Dermis blood vessel endothelial cell (primary cell): ENCODE measurements at regions not wholly inside any gene's neighbourhood (a gene's known extent, or its start where the extent isn't known, plus 50 kb on each side); places are given as distances from the start of the nearest gene placed in this dataset.
"Not testable (repeated sequence)": the region's sequence is repeated elsewhere in the genome, so short reads cannot be mapped to it uniquely, and the experiment has no call there.

Experiments used
- DNase-seq: peaks from one replicate; pipeline ENCODE4 v3.0.0; 2010

GRCh38 chr17:53765609-53766008 lies 57.1 kb upstream of the KIF2B start:
- no peak for DNase-seq

DNA sequence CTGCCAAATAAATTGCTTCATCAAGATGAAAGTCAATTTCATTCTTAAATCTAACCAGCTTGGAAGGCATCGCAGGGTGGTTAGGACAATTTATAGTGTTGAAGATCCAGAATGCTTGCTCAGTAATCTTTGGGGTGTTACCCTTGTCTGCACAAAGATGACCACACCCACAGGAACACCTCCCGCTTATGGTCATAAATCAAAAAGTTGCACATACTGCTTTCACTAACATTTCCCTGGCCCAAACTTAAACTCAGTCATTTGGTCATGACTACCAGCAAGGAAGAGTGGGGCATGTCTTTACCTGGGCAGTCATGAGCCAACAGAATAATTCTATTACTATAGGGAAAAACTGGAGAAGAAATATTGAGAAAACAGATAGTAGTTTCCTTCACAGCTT lies 57.6 kb upstream of the KIF2B start:
- DNase-seq: no peak

DNA sequence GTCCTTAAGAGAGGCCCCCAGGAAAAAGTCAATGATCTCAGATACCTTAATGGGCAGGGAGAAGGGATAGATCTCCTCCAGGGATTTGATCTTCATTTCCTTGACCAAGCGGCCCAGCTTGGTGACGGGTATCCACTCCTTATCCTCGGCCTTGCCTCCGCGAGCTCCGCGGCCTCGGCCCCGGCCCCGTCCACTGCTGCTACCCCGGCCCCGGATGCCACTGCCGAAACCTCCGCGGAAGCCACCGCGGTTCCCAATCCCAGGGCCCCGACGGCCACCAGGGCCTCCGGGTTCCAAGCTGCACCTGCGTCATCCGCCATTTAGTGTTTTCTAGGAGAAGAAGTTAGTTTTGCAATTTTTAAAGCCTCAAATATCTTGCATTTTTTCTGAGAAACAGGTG lies 65.2 kb upstream of the KIF2B start:
- DNase-seq: no peak

GRCh38 chr17:53757116-53757515 lies 65.6 kb upstream of the KIF2B start:
- DNase-seq: not testable (repeated sequence)

DNA sequence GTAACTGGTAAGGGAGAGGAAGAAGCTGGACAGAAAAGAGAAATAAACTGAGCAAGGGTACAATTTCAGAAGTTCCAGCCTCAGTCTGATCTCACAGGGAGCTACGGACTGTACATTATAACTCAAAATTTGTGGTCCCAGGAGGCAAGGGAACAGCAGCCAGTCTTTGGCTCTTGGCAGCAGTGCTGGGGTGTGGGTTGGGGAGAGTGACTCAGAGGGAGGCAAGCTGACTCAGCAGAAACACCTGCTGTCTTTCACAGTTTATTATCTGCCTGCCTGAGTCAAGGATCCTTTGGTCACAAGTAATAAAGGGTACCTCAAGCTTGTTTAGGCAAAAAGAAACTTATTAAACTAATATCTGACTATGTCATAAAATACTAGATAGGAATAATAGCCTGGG lies 73.5 kb upstream of the KIF2B start:
- no peak for DNase-seq

- DNase-seq: not testable (repeated sequence)
These were observed 74.4 kb upstream of the KIF2B start for GRCh38 chr17:53748159-53748820.

GRCh38 chr17:53740312-53740711 lies 82.4 kb upstream of the KIF2B start:
- DNase-seq: no peak

- no peak for DNase-seq
These were observed 86.0 kb upstream of the KIF2B start for GRCh38 chr17:53736516-53737240.

DNA sequence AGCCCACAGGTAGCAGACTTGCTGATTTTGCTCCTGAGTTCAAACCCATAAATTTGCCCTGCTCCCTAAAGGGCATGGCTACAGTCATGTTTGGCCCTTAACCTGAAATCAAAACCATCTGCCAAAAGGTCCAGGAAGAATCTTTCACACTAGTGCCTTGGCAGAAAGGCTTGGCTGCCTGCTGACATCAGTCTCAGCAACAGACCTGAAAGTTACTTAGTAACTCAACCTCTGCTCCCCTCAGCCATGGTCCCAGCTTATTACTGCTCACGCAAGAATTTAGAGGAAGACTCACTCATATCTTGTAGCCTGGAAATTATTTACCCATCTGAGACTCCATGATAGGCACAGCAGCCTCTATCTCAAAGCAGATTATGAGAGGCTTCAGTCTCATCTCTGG lies 98.0 kb upstream of the KIF2B start:
- DNase-seq: no peak

DNA sequence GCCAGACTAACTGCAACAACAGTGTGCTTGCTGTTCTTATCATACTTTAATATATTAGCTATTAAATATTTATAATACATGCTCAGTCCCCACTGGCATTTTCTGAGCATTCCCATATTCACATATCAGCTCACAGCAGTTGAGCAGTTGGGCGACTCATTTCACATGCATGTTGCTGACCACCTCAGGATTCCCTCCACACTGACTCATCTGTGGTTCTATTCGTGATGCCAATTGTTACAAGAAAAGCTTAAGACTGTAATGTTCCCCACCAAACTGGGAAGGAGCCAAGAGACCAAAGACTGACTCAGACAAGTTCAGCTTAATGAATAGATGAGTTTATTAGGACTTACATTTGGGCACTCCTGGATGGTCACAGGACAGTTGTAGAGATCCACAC lies 100.3 kb upstream of the KIF2B start:
- no peak for DNase-seq

GRCh38 chr17:53721101-53721500 lies 101.6 kb upstream of the KIF2B start:
- no peak for DNase-seq

DNA sequence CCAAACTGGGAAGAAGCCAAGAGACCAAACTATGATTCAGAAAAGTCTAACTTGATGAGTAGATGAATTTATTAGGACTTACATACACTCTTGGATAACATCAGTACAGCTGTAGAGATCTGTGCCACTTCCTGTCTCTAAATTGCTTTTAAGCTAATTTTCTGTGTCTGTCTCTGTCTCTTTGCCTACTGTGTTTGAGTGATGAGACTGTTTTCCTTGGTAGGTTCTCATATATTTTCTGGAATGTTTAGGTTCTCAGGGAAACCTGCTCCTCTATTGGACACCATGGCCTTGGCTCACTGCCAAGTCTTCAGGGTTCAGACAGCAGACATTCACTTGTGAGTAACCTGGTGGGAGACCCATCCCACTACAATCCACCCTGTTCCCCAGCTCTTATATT lies 103.5 kb upstream of the KIF2B start:
- no peak for DNase-seq

GRCh38 chr17:53707566-53707965 lies 115.2 kb upstream of the KIF2B start:
- no peak for DNase-seq

DNA sequence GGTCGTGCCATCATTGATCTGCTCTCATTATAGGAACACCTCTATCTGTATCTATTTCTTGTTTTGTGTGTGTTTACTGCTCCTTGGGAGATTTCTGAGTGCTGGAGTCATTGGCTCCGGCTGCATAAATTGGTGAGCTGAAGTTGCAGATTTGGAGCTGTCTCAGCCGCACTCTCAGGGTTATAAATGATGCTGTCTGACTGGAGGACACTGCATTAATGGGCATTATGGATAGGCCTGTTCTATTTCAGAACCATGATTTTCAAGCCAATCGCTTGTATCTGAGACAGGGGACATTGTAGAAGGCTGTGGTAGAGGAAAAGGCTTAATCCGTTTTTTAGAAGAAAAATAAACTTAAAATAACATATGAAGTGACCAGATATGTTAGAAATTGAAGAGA lies 126.4 kb upstream of the KIF2B start:
- DNase-seq: no peak

GRCh38 chr17:53687324-53687723 lies 135.4 kb upstream of the KIF2B start:
- DNase-seq: no peak

DNA sequence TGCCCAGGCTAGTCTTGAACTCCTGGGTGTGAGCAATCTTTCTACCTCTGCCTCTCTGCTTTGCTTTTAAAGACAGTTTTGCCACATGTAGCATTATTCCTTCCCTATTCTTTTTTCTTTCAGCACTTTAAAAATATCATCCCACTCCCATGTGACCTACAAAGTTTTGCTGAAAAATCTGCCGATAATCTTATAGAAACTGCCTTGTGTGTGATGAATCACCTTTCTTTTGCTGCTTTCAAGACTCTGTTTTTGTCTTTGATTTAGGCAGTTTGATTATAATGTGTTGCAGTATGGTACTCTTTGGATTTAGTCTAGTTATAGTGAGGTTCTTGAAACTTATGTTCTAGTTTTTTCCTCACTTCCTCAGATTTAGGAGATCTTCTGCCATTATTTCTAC lies 142.0 kb upstream of the KIF2B start:
- no peak for DNase-seq

GRCh38 chr17:53668854-53669253 lies 153.9 kb upstream of the KIF2B start:
- DNase-seq: no peak

GRCh38 chr17:53662608-53663007 lies 160.1 kb upstream of the KIF2B start:
- DNase-seq: no peak

- DNase-seq: no peak
These were observed 163.5 kb upstream of the KIF2B start for GRCh38 chr17:53659181-53659580.

GRCh38 chr17:53655591-53655990 lies 167.1 kb upstream of the KIF2B start:
- no peak for DNase-seq

DNA sequence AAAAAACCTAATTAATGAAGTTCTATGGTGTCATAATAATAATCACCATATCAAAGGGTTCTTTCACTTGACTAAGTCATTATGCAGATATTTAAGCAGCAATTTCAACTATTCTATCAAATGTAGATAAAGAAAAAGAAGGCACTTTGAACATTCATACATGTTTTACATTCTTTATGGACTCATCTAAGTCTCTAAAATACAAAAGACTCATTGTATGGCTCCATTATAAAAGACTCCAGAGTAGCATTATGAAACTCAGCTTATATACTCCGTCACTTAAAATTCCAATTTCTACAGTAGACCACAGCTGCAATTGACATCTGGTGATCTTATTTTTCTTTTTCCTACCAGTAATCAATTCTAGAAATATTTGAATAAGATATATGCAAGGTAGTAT lies 173.5 kb upstream of the KIF2B start:
- no peak for DNase-seq

GRCh38 chr17:53646835-53647234 lies 175.9 kb upstream of the KIF2B start:
- no peak for DNase-seq

- DNase-seq: no peak
These were observed 181.9 kb upstream of the KIF2B start for GRCh38 chr17:53640808-53641207.

- DNase-seq: no peak
These were observed 187.3 kb upstream of the KIF2B start for GRCh38 chr17:53635444-53635843.

DNA sequence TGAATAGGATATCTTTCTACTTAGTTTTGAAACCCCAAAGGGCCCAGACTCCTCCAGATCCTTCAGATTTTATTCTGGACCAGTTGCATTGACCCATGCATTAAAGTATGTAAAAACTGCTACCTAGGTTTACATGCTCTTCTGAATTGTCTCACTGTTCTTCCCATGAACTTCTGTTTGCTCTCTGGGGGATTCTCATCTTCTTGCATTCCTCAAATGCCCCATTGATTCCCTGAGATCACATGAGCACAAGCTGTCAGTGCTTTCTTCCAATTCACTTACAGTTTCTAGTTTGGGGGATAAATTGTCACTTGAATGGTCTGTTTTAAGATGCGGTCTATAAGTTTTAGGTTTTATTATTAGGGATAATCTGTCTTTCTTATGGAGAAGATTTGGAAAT lies 188.9 kb upstream of the KIF2B start:
- DNase-seq: no peak
